GM19463 (cell line): ENCODE measurements at regions not wholly inside any gene's neighbourhood (a gene's known extent, or its start where the extent isn't known, plus 50 kb on each side); places are given as distances from the start of the nearest gene placed in this dataset.
"Not testable (repeated sequence)": the region's sequence is repeated elsewhere in the genome, so short reads cannot be mapped to it uniquely, and the experiment has no call there.

Source experiments
- ATAC-seq: cut with Tn5 transposase; IDR thresholded peaks from one replicate; pipeline ENCODE4 v1.9.1; 2021; ENCODE audit warnings: mild to moderate bottlenecking, moderate library complexity; ENCODE audit not compliant: unreplicated experiment

- no peak for ATAC-seq
Measured at GRCh38 chr6:18527836-18528743, 140.9 kb downstream of the RNF144B start.

GRCh38 chr6:18530201-18530600 lies 143.1 kb downstream of the RNF144B start:
- ATAC-seq: no peak

DNA sequence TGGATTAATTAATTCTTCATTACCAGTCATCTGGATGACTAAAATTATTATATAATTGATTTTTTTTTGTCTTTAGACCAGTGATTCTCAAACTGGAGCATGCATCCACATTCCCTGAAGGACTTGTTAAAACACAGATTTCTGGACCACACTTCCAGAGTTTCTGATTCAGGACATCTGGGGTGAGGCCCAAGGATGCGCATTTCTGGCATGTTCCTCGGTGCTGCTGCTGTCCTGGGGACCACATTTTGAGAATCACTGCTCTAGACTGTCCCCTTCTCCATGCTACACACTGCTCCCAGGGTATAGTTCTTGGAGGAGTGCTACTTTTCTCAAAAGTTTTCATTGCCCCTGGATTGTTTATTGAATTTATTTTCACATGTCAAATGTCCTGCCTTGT lies 145.0 kb downstream of the RNF144B start:
- no peak for ATAC-seq

GRCh38 chr6:18533793-18534192 lies 146.6 kb downstream of the RNF144B start:
- no peak for ATAC-seq

DNA sequence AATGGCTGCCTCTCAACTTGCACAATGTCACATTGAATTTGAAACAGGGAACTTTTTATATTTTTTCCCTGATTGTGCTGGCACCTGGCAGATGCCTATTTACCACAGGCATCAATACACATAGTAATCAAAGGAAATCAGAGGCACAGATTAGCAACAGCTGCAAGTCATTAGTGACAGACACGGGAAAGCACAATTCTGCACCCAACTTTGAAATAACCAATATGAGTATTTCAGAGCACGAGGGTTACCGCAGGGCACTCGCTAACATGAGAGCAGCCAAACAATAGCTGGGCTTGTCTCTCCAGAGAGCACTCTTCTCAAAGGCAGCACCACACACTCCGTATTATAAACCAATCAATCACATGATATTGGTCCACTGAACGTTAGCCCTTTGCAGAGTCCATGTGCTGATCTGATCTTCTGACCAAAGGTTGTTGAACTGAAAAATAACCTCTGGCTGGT lies 149.5 kb downstream of the RNF144B start:
- no peak for ATAC-seq

DNA sequence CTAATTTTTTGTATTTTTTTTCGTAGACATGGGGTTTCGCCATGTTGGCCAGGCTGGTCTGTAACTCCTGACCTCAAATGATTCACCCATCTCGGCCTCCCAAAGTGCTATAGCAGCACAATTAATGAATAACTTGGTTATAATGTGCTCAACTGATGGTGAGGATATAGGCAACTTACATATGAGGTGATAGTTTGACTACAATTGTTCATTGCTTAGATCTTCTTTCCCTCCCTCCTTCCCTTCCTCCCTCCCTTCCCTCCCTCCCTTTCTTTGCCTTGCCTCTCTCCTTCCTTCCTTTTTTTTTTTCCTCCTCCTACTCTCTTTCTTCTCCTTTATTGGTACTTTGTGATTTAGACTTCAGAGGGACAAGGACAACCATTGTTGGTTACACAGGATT lies 151.2 kb downstream of the RNF144B start:
- ATAC-seq: no peak

GRCh38 chr6:18543051-18543450 lies 155.9 kb downstream of the RNF144B start:
- ATAC-seq: no peak

DNA sequence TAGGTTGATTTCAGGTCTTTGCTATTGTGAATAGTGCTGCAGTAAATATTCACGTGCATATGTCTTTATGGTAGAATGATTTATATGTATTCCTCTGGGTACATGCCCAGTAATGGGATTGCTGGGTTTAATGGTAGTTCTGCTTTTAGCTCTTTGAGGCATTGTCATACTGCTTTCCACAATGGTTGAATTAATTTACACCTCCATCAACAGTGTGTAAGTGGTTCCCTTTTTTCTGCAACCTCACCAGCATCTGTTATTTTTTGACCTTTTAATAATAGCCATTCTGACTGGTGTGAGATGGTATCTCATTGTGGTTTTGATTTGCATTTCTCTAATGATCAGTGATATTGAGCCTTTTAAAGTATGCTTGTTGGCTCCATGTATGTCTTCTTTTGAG lies 158.0 kb downstream of the RNF144B start:
- ATAC-seq: not testable (repeated sequence)

DNA sequence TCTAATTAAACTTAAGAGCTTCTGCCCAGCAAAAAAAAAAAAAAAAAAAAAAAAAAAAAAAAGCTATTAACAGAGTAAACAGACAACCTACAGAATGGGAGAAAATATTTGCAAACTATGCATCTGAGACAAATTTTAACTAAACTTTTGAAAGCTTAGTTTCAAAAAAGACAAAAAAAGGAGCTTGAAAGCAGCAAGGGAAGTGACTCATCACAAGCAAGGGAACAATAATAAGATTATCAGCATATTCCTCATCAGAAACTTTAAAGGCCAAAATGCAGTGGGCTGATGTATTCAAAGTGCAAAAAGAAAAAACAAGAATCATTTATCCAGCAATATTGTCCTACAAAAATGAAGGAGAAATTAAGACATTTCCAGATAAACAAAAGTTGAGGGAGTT lies 158.6 kb downstream of the RNF144B start:
- no peak for ATAC-seq

DNA sequence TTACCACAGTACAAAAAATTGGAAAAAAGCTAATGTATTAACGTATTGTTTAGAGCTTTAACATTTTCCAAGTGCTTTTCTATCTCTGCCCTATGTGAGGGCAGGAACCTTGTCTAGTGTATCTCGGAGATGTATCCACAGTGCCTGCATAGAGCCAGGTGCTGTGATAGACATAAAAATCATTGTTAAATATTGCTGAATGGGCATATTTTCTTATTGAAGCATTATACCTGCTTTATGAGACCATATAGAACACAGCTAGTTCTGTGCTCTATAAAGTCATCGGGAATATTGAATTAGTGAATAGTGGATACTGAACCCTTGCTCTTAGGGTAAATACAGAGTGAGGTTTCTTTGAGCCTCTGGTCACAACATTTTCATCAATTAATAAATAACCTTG lies 163.0 kb downstream of the RNF144B start:
- ATAC-seq: no peak

GRCh38 chr6:18551228-18551627 lies 164.1 kb downstream of the RNF144B start:
- no peak for ATAC-seq

GRCh38 chr6:18555750-18556149 lies 168.6 kb downstream of the RNF144B start:
- ATAC-seq: no peak

GRCh38 chr6:18561037-18561750 lies 174.0 kb downstream of the RNF144B start:
- ATAC-seq: no peak

GRCh38 chr6:18562726-18563125 lies 175.6 kb downstream of the RNF144B start:
- ATAC-seq: no peak

DNA sequence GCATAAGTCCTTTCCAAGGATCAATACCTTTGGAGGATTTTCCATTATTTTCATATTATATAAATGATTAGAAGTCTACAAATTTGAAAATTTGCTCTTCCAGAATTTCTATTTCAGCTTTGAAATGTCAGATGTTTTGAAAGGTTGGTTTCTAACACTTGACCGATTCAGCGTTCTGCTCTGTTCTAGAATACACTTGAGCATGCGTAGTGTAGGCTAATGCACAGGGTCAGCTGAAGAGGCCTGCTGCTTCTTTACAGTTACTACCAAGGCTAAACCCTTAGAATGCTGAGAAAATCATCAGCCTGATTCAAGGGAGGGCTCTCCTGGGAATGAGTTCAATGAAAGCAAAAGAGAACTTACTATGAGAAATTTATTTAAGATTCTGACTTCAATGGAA lies 177.6 kb downstream of the RNF144B start:
- ATAC-seq: no peak

GRCh38 chr6:18565231-18565630 lies 178.1 kb downstream of the RNF144B start:
- ATAC-seq: no peak

GRCh38 chr6:18567380-18567779 lies 180.2 kb downstream of the RNF144B start:
- no peak for ATAC-seq

- no peak for ATAC-seq
Measured at GRCh38 chr6:18577491-18577890, 190.3 kb downstream of the RNF144B start.

- no peak for ATAC-seq
Measured at GRCh38 chr6:18579166-18579565, 192.0 kb downstream of the RNF144B start.

GRCh38 chr6:18579869-18580268 lies 192.7 kb downstream of the RNF144B start:
- no peak for ATAC-seq

- no peak for ATAC-seq
Measured at GRCh38 chr6:18584372-18584771, 197.2 kb downstream of the RNF144B start.

DNA sequence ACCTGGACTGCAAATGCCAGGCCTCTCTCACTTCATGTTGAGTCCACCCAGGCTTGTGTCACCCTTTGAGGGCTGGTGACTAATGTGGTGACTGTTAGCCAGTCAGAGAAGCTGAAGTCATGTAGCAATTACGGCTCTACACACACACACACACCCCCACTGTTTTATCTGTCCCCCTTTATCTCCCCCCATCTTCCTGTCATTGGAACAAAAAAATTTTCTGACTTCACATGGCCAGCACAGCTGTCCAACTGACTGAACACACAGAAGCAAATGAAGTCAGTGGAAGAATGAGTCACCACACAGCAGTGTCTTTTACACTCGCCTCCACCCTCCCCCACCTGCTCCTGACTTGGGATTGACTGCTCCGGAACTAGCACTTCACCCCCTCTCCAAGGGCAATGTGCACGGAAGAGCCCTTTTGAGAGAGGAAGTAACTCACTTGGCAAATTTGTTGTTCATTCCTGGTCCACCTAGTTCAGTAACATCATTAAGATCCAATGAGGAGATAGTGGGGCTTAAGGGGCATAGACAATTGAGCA lies 198.0 kb downstream of the RNF144B start:
- ATAC-seq: no peak
